Erythroblast (primary cell): ENCODE measurements at regions not wholly inside any gene's neighbourhood (a gene's known extent, or its start where the extent isn't known, plus 50 kb on each side); places are given as distances from the start of the nearest gene placed in this dataset.
"Not testable (repeated sequence)": the region's sequence is repeated elsewhere in the genome, so short reads cannot be mapped to it uniquely, and the experiment has no call there.

Experiments used
- GATA1 ChIP-seq: IDR thresholded peaks from 2 replicates; pipeline ENCODE4 v1.6.1; 2011; ENCODE audit warnings: low read depth, mild to moderate bottlenecking, control low read depth, low read length, moderate library complexity
- POLR2A ChIP-seq: IDR thresholded peaks from 2 replicates; pipeline ENCODE4 v1.6.1; 2011; ENCODE audit warnings: mild to moderate bottlenecking, low read length

DNA sequence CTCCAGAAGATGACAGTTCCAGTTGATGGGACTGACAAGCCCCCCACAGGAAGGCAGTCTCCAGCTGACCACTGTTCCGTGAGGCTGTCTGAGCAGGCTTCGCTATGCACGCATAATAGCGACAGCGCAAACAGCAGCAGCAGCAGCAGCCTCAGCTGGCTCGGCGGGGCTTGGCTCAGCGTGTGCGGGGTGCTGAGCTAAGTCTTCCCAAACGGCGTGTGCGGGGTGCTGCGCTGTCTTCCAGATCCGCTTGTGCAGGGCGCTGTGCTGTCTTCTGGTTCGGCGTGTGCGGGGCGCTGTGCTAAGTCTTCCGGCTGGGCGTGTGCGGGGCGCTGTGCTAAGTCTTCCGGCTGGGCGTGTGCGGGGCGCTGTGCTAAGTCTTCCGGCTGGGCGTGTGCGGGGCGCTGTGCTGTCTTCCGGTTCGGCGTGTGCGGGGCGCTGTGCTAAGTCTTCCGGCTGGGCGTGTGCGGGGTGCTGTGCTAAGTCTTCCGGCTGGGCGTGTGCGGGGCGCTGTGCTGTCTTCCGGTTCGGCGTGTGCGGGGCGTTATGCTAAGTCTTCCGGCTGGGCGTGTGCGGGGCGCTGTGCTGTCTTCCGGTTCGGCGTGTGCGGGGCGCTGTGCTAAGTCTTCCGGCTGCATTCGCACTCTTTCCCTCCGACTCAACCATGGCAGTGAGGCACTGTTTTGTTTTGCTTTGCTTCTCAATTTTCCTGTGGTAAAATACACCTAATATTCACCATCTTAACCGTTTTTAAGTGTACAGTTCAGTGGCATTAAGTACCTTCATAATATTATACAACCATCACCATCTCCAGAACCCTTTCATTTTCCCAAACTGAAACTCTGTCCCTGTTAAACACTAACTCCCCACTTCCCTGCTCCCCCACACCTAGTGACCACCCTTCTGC is 156.1 kb downstream of the BMP7 start:
- not testable (repeated sequence) for TF ChIP-seq POLR2A, GATA1
